ENCODE measurements at regions not wholly inside any gene's neighbourhood (a gene's known extent, or its start where the extent isn't known, plus 50 kb on each side); places are given as distances from the start of the nearest gene placed in this dataset.

DNA sequence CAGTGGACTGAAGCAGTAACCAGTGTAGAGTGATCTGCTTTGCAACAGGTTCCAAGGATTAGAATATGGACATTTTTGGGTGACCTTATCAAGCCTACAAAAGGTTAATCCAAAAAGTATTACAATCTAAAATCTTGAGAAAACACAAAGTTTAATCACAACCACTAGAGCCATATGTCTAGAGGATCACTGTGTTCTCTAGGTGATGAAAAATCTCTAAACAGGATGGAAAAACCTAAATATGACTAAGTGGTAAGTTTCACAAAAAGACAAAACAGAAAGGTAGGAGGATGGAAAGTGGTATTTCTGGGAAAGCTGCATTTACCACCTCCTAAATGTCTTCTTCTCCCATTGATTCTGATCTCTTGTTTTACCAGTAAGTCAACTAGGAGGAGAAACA is 411.1 kb upstream of the CXADR start:
- CTCF ChIA-PET = no interaction called here
- BruUV-seq (replicated peaks) = no TSS peak
- H3K4me1 Mint-ChIP-seq (ENCODE audit: low read depth, unreplicated experiment) = peaks cover 11% of the 10 kb centered on the region

DNA sequence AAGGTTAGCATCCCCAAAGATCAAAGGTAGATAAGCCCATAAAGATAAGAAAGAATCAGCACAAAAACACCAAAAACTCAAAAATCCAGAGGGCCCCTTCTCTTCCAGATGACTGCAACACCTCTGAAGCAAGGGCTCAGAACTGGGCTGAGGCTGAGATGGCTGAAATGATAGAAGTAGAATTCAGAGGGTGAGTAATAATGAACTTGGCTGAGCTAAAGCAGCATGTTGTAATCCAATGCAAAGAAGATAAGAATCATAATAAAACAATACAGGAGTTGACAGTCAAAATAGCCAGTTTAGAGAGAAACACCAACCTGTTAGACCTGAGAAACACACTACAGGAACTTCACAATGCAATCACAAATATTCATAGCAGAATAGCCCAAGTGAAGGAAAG is 406.9 kb upstream of the CXADR start:
- Mint-ChIP-seq H3K27me3 (ENCODE audit: unreplicated experiment) (no peaks in the 10 kb centered on the region), H3K36me3 (ENCODE audit: insufficient read depth, unreplicated experiment) (no peaks in the 10 kb centered on the region), H3K9me3 (ENCODE audit: low read depth, unreplicated experiment) (peaks cover 6% of the 10 kb centered on the region), H3K4me3 (ENCODE audit: low read depth, unreplicated experiment) (no peak overlapping the region), H3K4me1 (ENCODE audit: low read depth, unreplicated experiment) (peaks cover 11% of the 10 kb centered on the region), H3K27ac (ENCODE audit: unreplicated experiment) (no peak overlapping the region)
- intact Hi-C loops (cut with micrococcal nuclease; ENCODE audit: unreplicated experiment) = no loop called here
- TF ChIP-seq, protein P1, sequence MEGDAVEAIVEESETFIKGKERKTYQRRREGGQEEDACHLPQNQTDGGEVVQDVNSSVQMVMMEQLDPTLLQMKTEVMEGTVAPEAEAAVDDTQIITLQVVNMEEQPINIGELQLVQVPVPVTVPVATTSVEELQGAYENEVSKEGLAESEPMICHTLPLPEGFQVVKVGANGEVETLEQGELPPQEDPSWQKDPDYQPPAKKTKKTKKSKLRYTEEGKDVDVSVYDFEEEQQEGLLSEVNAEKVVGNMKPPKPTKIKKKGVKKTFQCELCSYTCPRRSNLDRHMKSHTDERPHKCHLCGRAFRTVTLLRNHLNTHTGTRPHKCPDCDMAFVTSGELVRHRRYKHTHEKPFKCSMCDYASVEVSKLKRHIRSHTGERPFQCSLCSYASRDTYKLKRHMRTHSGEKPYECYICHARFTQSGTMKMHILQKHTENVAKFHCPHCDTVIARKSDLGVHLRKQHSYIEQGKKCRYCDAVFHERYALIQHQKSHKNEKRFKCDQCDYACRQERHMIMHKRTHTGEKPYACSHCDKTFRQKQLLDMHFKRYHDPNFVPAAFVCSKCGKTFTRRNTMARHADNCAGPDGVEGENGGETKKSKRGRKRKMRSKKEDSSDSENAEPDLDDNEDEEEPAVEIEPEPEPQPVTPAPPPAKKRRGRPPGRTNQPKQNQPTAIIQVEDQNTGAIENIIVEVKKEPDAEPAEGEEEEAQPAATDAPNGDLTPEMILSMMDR (IDR thresholded peaks at IDR 0.05; ENCODE audit: unreplicated experiment) = no peak
- DNase-seq = no peak
- no TSS peak for BruUV-seq (replicated peaks)
- CTCF ChIA-PET = no interaction called here

More for the DNA sequence above, 411.1 kb upstream of the CXADR start:
- Mint-ChIP-seq H3K27me3 (ENCODE audit: unreplicated experiment) (no peaks in the 10 kb centered on the region), H3K27ac (ENCODE audit: unreplicated experiment) (no peak overlapping the region), H3K4me3 (ENCODE audit: low read depth, unreplicated experiment) (no peak overlapping the region), H3K36me3 (ENCODE audit: insufficient read depth, unreplicated experiment) (no peaks in the 10 kb centered on the region), H3K9me3 (ENCODE audit: low read depth, unreplicated experiment) (peaks cover 6% of the 10 kb centered on the region)
- TF ChIP-seq, protein P1 (IDR thresholded peaks at IDR 0.05; ENCODE audit: unreplicated experiment) = no peak
- no peak for DNase-seq
- intact Hi-C loops (cut with micrococcal nuclease; ENCODE audit: unreplicated experiment) = no loop called here

DNA sequence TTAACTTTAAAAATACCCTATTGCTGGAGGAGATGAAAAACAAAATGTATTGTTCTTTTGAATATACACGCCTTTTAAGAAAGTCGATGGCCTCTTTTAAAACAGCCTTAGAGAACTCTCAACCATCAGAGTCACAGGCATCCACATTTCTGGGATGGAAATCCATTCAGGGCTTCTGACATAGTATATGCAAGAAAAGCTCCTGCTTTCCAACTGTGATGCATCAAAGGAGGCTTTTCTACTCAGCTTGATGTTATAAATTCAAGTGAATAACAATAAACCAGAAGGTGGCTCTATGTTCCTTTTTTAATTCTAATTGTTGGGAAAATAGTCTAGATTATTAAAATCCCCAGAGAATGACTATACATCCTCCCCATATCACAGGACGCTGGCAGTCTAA is 398.8 kb upstream of the CXADR start:
- CTCF ChIA-PET = no interaction called here
- no peaks in the 10 kb centered on the region for H3K27me3 Mint-ChIP-seq (ENCODE audit: unreplicated experiment)
- no peak overlapping the region for H3K4me3 Mint-ChIP-seq (ENCODE audit: low read depth, unreplicated experiment)
- no peaks in the 10 kb centered on the region for H3K36me3 Mint-ChIP-seq (ENCODE audit: insufficient read depth, unreplicated experiment)
- H3K4me1 Mint-ChIP-seq (ENCODE audit: low read depth, unreplicated experiment) = no peaks in the 10 kb centered on the region
- peaks cover 2% of the 10 kb centered on the region for H3K9me3 Mint-ChIP-seq (ENCODE audit: low read depth, unreplicated experiment)
- no peak overlapping the region for H3K27ac Mint-ChIP-seq (ENCODE audit: unreplicated experiment)
- TF ChIP-seq, protein P1 (IDR thresholded peaks at IDR 0.05; ENCODE audit: unreplicated experiment) = no peak
- no peak for DNase-seq
- intact Hi-C loops (cut with micrococcal nuclease; ENCODE audit: unreplicated experiment) = no loop called here
- no TSS peak for BruUV-seq (replicated peaks)

DNA sequence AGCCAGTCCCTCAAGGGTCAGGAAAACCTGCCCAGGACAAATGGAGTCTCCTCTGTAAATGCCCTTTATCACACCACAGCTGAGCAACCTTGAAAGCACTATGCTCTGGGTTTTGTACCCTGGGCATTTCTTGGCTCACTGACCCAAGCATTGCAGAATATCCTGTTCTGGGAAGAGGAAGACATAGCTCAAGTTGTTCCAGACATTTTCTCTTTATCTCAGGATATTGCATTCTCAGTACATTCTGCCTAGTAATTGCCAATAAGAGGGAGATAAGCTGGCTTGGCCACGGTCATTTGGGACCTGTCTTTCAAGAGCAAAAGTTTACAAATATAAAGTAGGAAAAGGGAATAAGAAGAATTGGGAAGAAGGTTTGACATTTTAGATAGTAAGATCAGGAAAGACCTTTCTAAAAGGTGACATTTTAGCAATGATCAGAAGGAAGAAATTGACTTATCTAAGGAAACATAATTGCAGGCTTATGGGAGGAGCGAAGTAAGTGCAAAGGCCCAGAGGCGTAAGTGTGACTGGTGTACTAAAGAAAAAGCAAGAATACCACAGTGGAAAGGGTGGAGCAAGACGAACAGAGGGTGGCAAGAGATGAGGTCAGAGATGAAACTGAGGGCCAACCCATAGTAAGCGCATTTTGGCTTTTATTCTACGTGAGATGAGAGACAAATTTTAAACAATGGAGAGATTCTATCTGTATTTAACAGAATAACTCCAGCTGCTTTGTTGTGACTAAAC is 394.0 kb upstream of the CXADR start:
- CTCF ChIA-PET = no interaction called here

More for the DNA sequence above, 394.0 kb upstream of the CXADR start:
- no peak for DNase-seq
- Mint-ChIP-seq H3K27ac (ENCODE audit: unreplicated experiment) (no peak overlapping the region), H3K36me3 (ENCODE audit: insufficient read depth, unreplicated experiment) (no peaks in the 10 kb centered on the region), H3K27me3 (ENCODE audit: unreplicated experiment) (no peaks in the 10 kb centered on the region), H3K4me1 (ENCODE audit: low read depth, unreplicated experiment) (no peaks in the 10 kb centered on the region), H3K4me3 (ENCODE audit: low read depth, unreplicated experiment) (no peak overlapping the region), H3K9me3 (ENCODE audit: low read depth, unreplicated experiment) (peaks cover 2% of the 10 kb centered on the region)
- TF ChIP-seq, protein P1 (IDR thresholded peaks at IDR 0.05; ENCODE audit: unreplicated experiment) = no peak
- no TSS peak for BruUV-seq (replicated peaks)
- intact Hi-C loops (cut with micrococcal nuclease; ENCODE audit: unreplicated experiment) = no loop called here
